ENCODE measurements at regions not wholly inside any gene's neighbourhood (a gene's known extent, or its start where the extent isn't known, plus 50 kb on each side); places are given as distances from the start of the nearest gene placed in this dataset.

GRCh38 chrX:74133156-74133796, 170.7 kb upstream of the ZCCHC13 start:
- no peak overlapping the region for H3K56ac ChIP-seq (ENCODE audit: insufficient read length, low read depth, low read length)
- H3K4me1 Mint-ChIP-seq, result peaks cover 12 to 15% of the 10 kb centered on the region in 2 experiments
- H4K5ac ChIP-seq (ENCODE audit: insufficient read length, low read depth, low read length), result no peak overlapping the region
- no peaks in the 10 kb centered on the region for H3K79me1 ChIP-seq (ENCODE audit: insufficient read depth, low read depth, low read length, poor library complexity, severe bottlenecking)
- no peak overlapping the region for H2BK5ac ChIP-seq (ENCODE audit: insufficient read length, low read length)
- H2BK120ac ChIP-seq (ENCODE audit: low read depth, low read length, poor library complexity, severe bottlenecking), result no peak overlapping the region
- peaks cover 9% of the 10 kb centered on the region for H3K9me3 ChIP-seq (ENCODE audit: control insufficient read depth, low read depth, low read length)
- peak overlapping the region in 1 of 3 experiments; percentile 13; a peak in 1 of 7 replicates for H3K27ac Mint-ChIP-seq
- peak overlapping the region; percentile 75 for H3K18ac ChIP-seq (ENCODE audit: insufficient read length, low read depth, low read length)
- H3K4ac ChIP-seq (ENCODE audit: low read depth, low read length), result no peak overlapping the region
- H3K4me3 Mint-ChIP-seq, result no peak overlapping the region
- TF ChIP-seq, protein P1, sequence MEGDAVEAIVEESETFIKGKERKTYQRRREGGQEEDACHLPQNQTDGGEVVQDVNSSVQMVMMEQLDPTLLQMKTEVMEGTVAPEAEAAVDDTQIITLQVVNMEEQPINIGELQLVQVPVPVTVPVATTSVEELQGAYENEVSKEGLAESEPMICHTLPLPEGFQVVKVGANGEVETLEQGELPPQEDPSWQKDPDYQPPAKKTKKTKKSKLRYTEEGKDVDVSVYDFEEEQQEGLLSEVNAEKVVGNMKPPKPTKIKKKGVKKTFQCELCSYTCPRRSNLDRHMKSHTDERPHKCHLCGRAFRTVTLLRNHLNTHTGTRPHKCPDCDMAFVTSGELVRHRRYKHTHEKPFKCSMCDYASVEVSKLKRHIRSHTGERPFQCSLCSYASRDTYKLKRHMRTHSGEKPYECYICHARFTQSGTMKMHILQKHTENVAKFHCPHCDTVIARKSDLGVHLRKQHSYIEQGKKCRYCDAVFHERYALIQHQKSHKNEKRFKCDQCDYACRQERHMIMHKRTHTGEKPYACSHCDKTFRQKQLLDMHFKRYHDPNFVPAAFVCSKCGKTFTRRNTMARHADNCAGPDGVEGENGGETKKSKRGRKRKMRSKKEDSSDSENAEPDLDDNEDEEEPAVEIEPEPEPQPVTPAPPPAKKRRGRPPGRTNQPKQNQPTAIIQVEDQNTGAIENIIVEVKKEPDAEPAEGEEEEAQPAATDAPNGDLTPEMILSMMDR (conservative IDR thresholded peaks at IDR 0.05), result peak; percentile 90
- no peak for DNase-seq
- H4K20me1 ChIP-seq (ENCODE audit: control insufficient read depth, insufficient read depth, insufficient read length), result no peaks in the 10 kb centered on the region
- H2AK5ac ChIP-seq (ENCODE audit: insufficient read length, low read length), result no peak overlapping the region
- no peak overlapping the region for H3T11ph ChIP-seq (ENCODE audit: low read length)
- no CpG with 5 or more reads among the region's 5 CpGs for WGBS (ENCODE audit: extremely low coverage, insufficient read length, low lambda C conversion rate)
- H2BK12ac ChIP-seq (ENCODE audit: insufficient read length, low read depth, low read length), result no peak overlapping the region
- H4K8ac ChIP-seq (replicated peaks; ENCODE audit: insufficient read length, low read depth, low read length), result no peak overlapping the region
- no peak overlapping the region for H3K27ac ChIP-seq (ENCODE audit: insufficient read length, low read depth, low read length)
- no peak overlapping the region for H3K4me2 ChIP-seq (ENCODE audit: insufficient read depth, insufficient read length, low read length)
- H2AFZ ChIP-seq (ENCODE audit: low read length), result no peak overlapping the region
- H3K9ac ChIP-seq (ENCODE audit: extremely low read depth, insufficient read length, low read length), result no peak overlapping the region
- H3K23ac ChIP-seq (ENCODE audit: insufficient read length, low read depth, low read length), result no peak overlapping the region
- H3K14ac ChIP-seq (ENCODE audit: insufficient read depth, low read length), result peak overlapping the region; percentile 75; the same call in 1 of the 2 replicates
- no peak overlapping the region for H2BK20ac ChIP-seq (ENCODE audit: low read depth, low read length, poor library complexity, severe bottlenecking)
- H3K9me3 Mint-ChIP-seq, result peaks cover 30 to 42% of the 10 kb centered on the region in 2 experiments
- H3K27me3 ChIP-seq (ENCODE audit: insufficient read depth, low read length), result no peaks in the 10 kb centered on the region
- H3K79me2 ChIP-seq (ENCODE audit: insufficient read depth, low read length), result no peaks in the 10 kb centered on the region
- peaks cover 10% of the 10 kb centered on the region for H3K4me1 ChIP-seq (ENCODE audit: insufficient read depth, low read length)
- H2BK15ac ChIP-seq (ENCODE audit: low read depth, low read length), result no peak overlapping the region
- peaks cover 36 to 64% (median 56%) of the 10 kb centered on the region in 3 experiments for H3K36me3 Mint-ChIP-seq (ENCODE audit: insufficient read depth in 1 of 3, low read depth in 3 of 3)
- no peak overlapping the region for H4K91ac ChIP-seq (ENCODE audit: insufficient read length, low read depth, low read length)
- H3K27me3 Mint-ChIP-seq (ENCODE audit: low read depth), result no peaks in the 10 kb centered on the region; the same call in none of the 2 replicates
- no peaks in the 10 kb centered on the region for H3K23me2 ChIP-seq (ENCODE audit: insufficient read length, low read depth, low read length, poor library complexity, severe bottlenecking)

All from H9 (cell line).